Common myeloid progenitor, CD34-positive (primary cell): ENCODE measurements at regions not wholly inside any gene's neighbourhood (a gene's known extent, or its start where the extent isn't known, plus 50 kb on each side); places are given as distances from the start of the nearest gene placed in this dataset.
A peak's percentile ranks its signal among the peaks of the same experiment; 100 is the strongest.

Source experiments
- CTCF ChIA-PET: fragments of 350-600 bp; sonication (Branson Sonifier 250); formaldehyde crosslinking; loops from one replicate; lab custom pipeline; 2021; ENCODE audit warnings: antibody characterized with exemption; lab: Charles Lee
- POLR2A ChIA-PET: fragments of 350-600 bp; sonication (Branson Sonifier 250); formaldehyde crosslinking; loops from one replicate; lab custom pipeline; 2021; ENCODE audit warnings: antibody characterized with exemption; lab: Charles Lee
- DNase-seq, 3 donors: peaks; one replicate each; pipeline versions ENCODE4 v3.0.0 to v3.0.0-alpha.2; 2013
- H3K27ac ChIP-seq, 2 experiments: 1 replicate in 1 of 2; 2 replicates in 1 of 2; pipeline ENCODE4 v1.7.0; 2013; ENCODE audit warnings: inconsistent platforms in 2 of 2, low read length in 2 of 2, mild to moderate bottlenecking in 2 of 2, low read depth in 1 of 2, moderate library complexity in 1 of 2; ENCODE audit not compliant: severe bottlenecking in 2 of 2, insufficient read depth in 1 of 2, poor library complexity in 1 of 2
- H3K27me3 ChIP-seq, 5 experiments: replicated peaks in 2 of 5; 1 replicate in 3 of 5; 2 replicates in 2 of 5; pipeline versions ENCODE4 v1.6.1 to v1.7.0; 2013; ENCODE audit warnings: low read length in 4 of 5, mild to moderate bottlenecking in 2 of 5, moderate library complexity in 2 of 5, inconsistent platforms in 1 of 5; ENCODE audit not compliant: insufficient read depth in 5 of 5, control insufficient read depth in 4 of 5
- H3K36me3 ChIP-seq, 4 experiments: 1 replicate in 2 of 4; 2 replicates in 2 of 4; pipeline versions ENCODE4 v1.6.1 to v1.7.0; 2013; ENCODE audit warnings: low read length in 3 of 4, control low read depth in 1 of 4, mild to moderate bottlenecking in 1 of 4; ENCODE audit not compliant: control insufficient read depth in 4 of 4, insufficient read depth in 4 of 4
- H3K4me1 ChIP-seq, 4 experiments: 1 replicate in 3 of 4; 2 replicates in 1 of 4; pipeline versions ENCODE4 v1.6.1 to v1.7.1; 2013; ENCODE audit warnings: low read length in 3 of 4, mild to moderate bottlenecking in 3 of 4, control low read depth in 1 of 4, inconsistent platforms in 1 of 4, moderate library complexity in 1 of 4; ENCODE audit not compliant: control insufficient read depth in 4 of 4, insufficient read depth in 4 of 4; ENCODE audit errors: control extremely low read depth in 1 of 4
- H3K4me3 ChIP-seq, 7 experiments: 1 replicate in 4 of 7; 2 replicates in 3 of 7; pipeline versions ENCODE4 v1.5.1 to v1.7.0; 2013; ENCODE audit warnings: mild to moderate bottlenecking in 7 of 7, low read length in 6 of 7, moderate library complexity in 6 of 7, inconsistent platforms in 2 of 7, low read depth in 2 of 7, control low read depth in 1 of 7; ENCODE audit not compliant: insufficient read depth in 4 of 7, control insufficient read depth in 1 of 7; ENCODE audit errors: extremely low read depth in 1 of 7
- H3K9me3 ChIP-seq, 5 experiments: 1 replicate in 4 of 5; 2 replicates in 1 of 5; pipeline versions ENCODE4 v1.6.1 to v1.7.1; 2013; ENCODE audit warnings: low read length in 4 of 5, mild to moderate bottlenecking in 2 of 5, inconsistent platforms in 1 of 5, low read depth in 1 of 5, moderate library complexity in 1 of 5; ENCODE audit not compliant: control insufficient read depth in 4 of 5, insufficient read depth in 2 of 5; ENCODE audit errors: control extremely low read depth in 1 of 5
- WGBS: methylation state at CpG from one replicate; pipeline ENCODE4 v1.1.5; 2013; ENCODE audit not compliant: insufficient coverage; 5-methylcytosine and 5-hydroxymethylcytosine counted together

DNA sequence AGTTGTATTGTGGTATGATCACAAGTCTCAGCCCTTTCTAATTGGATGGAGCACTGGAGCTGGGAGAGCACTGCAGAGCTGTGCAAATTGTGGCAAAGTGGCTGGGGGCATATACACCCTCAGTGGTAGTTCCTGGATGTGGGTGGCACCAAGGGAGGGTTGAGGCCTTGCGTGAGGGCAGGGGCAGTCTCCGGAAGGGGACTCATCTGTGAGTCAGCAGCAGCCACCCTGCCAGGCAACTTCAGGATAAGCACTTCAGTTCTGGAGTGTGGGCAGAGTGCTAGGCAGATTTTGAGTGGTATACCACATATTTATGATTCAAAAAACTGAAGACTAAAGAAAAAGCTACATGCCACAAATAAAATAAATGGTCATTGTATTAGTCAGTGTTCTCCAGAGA lies 210.5 kb downstream of the ETV1 start:
- Histone ChIP-seq H3K4me3 (no peak overlapping the region), H3K36me3 (no peaks in the 10 kb centered on the region), H3K27ac (no peak overlapping the region), H3K9me3 (no peaks in the 10 kb centered on the region), H3K4me1 (no peaks in the 10 kb centered on the region), H3K27me3 (no peaks in the 10 kb centered on the region)
- CTCF ChIA-PET = no interaction called here
- no peak for DNase-seq
- POLR2A ChIA-PET = no interaction called here
- WGBS = no CpG with 5 or more reads among the region's 2 CpGs

DNA sequence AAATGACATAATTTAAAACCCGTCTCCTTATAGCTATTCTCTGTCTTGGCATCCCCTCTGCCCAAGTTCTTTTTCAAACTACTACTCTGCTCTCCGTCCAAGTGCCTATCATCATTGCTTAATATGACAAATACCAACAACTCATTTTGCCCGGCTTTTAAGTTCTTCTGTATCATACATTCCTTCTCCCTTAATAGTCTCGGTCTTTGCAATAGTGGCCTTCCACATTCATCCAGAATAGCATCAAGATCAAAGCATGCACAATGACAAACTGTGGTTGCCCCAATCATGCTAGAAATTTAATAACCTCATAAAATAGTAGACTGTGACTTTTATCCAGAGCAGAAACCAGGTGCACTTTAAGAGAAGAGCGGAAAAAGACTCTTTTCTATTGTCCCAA lies 198.9 kb downstream of the ETV1 start:
- 100% methylated on average over 5 of the region's 5 CpGs for WGBS
- Histone ChIP-seq H3K9me3 (no peaks in the 10 kb centered on the region), H3K4me3 (no peak overlapping the region), H3K27me3 (no peaks in the 10 kb centered on the region), H3K36me3 (no peaks in the 10 kb centered on the region), H3K27ac (no peak overlapping the region), H3K4me1 (no peaks in the 10 kb centered on the region)
- CTCF ChIA-PET = no interaction called here
- POLR2A ChIA-PET = no interaction called here
- DNase-seq = no peak

DNA sequence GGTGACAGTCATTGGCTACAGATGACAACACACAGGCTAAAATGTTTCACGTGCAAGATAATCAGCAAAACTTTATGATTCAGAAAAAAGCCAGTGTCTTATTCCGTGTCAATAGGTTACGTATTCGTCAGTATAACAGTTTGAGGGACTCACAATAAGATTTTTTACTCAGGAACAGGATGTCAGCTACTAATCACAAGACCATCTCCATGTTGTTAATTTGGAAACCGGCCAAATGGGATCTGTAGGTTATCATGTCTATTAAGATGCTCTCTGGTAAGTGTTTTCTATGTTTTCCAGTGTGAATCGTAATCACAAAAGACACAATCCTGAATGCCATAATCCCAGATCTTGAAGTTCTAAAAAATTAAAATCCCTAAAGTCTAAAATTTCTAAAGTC lies 197.3 kb downstream of the ETV1 start:
- H3K36me3 ChIP-seq = no peaks in the 10 kb centered on the region
- DNase-seq = no peak
- CTCF ChIA-PET = no interaction called here

DNA sequence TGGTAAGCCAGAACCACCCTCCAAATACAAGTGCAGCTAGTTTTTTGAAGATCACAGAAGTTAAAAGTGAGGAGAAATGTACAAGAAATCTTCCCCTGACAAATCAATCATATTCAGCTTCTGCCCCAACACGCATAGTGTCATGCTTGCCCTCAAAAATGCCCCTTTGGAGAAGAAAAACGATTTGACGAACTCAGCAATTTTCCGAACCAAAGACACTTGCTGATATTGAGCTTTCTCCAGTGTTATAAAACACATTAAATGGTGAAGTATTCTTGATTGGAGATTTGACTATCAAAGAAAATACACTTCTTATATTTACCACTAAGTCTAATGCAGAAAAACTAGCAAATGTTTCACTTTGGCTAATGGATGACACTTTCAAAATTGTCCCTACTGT lies 195.5 kb downstream of the ETV1 start:
- Histone ChIP-seq H3K9me3 (no peaks in the 10 kb centered on the region), H3K27me3 (no peaks in the 10 kb centered on the region), H3K27ac (no peak overlapping the region), H3K36me3 (no peaks in the 10 kb centered on the region), H3K4me1 (no peaks in the 10 kb centered on the region), H3K4me3 (no peak overlapping the region)
- DNase-seq = no peak
- WGBS = no CpG with 5 or more reads among the region's 4 CpGs
- POLR2A ChIA-PET = no interaction called here
- CTCF ChIA-PET = no interaction called here

More for the DNA sequence above, 197.3 kb downstream of the ETV1 start:
- WGBS = 97% methylated on average over 4 of the region's 6 CpGs
- POLR2A ChIA-PET = no interaction called here
- Histone ChIP-seq H3K4me1 (no peaks in the 10 kb centered on the region), H3K4me3 (no peak overlapping the region), H3K27ac (no peak overlapping the region), H3K9me3 (no peaks in the 10 kb centered on the region), H3K27me3 (no peaks in the 10 kb centered on the region)

DNA sequence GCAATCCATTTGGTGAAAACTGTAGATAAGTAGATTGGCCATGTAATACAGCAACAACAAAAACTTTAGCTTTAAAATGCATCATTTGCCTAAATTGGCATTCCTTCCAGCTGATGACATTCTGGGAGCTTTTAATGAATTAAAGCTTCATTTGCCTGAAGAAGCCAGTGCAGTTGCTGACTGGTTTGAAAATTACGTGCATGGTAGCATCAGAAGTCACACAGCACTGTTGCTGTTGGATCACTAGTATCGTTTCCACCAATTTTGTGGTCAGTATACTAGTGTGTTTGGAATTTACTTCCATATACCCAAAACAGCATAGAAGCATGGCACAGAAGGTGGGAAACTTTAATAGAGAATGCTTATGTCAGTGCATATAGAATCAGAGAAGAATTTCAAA lies 194.9 kb downstream of the ETV1 start:
- POLR2A ChIA-PET = no interaction called here
- CTCF ChIA-PET = no interaction called here
- H3K4me3 ChIP-seq = no peak overlapping the region

DNA sequence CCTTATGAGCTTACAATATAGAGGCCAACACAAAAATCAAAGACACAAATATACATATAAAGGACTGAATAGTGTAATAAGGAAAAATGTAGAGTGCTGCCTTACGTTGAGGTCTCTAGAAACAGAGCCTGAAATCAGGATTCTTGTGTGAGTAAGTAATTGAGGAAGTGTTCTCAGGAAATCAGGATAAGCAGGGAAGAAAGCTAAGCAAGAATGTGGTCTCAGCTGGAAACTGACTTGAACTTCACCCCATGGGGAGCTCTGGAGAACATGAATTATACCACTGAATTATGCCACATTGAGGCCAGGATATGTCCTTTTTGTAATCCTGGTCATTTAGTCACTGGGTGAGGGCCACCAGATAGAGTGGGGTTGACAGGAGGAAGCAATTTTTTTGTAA lies 191.9 kb downstream of the ETV1 start:
- Histone ChIP-seq H3K9me3 (no peaks in the 10 kb centered on the region), H3K27me3 (no peaks in the 10 kb centered on the region), H3K27ac (no peak overlapping the region), H3K36me3 (no peaks in the 10 kb centered on the region), H3K4me3 (no peak overlapping the region), H3K4me1 (no peaks in the 10 kb centered on the region)
- POLR2A ChIA-PET = no interaction called here
- WGBS = 100% methylated on average over 1 of the region's 1 CpG
- CTCF ChIA-PET = no interaction called here
- DNase-seq = no peak

More for the DNA sequence above, 194.9 kb downstream of the ETV1 start:
- DNase-seq = no peak
- H3K4me1 ChIP-seq = no peaks in the 10 kb centered on the region
- no peaks in the 10 kb centered on the region for H3K9me3 ChIP-seq
- WGBS = 100% methylated on average over 1 of the region's 2 CpGs
- no peak overlapping the region for H3K27ac ChIP-seq
- no peaks in the 10 kb centered on the region for H3K36me3 ChIP-seq
- no peaks in the 10 kb centered on the region for H3K27me3 ChIP-seq

DNA sequence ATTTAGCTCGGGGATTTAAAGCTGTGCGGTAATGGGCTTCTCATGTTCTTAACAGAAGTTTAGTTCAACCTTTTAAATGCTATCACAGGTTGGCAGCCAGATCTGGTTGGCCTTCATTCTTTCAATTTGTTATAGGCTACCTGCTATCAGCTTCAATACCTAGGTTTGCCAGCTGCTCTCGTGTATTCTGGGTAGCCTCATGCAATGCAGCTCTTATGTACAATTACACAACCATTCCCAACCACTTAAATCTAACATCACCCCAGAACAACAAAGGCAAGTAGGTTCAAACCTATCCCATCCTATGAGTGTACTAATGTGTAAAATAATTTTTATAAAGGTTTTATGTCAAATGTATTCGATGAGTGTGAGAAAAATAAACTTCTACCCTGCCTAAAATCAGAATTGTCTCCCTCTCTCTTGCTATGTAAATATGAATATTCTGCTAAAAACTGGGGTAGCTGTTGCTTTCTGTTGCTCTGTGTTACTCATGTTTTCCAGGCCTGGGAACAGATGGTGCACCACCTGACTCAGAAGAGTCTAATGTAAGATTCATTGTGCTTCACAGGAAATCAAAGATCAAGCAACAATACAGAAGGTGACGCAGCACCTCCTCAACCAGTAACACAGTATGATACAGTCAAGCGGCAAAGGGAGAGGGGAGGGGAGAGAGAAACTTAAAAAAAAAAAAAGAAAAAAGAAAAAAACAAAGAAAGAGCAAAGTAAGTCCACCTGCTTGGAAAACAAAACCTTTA lies 188.6 kb downstream of the ETV1 start:
- ChIA-PET CTCF (no interaction called here), POLR2A (no interaction called here)
- Histone ChIP-seq H3K36me3 (no peaks in the 10 kb centered on the region), H3K27ac (no peak overlapping the region), H3K9me3 (no peaks in the 10 kb centered on the region), H3K4me3 (no peak overlapping the region), H3K27me3 (no peaks in the 10 kb centered on the region), H3K4me1 (no peaks in the 10 kb centered on the region)
- peak in 2 of 3 donors; percentile 1 to 3 for DNase-seq
- 100% methylated on average over 2 of the region's 6 CpGs for WGBS
